ENCODE measurements at regions not wholly inside any gene's neighbourhood (a gene's known extent, or its start where the extent isn't known, plus 50 kb on each side); places are given as distances from the start of the nearest gene placed in this dataset.

DNA sequence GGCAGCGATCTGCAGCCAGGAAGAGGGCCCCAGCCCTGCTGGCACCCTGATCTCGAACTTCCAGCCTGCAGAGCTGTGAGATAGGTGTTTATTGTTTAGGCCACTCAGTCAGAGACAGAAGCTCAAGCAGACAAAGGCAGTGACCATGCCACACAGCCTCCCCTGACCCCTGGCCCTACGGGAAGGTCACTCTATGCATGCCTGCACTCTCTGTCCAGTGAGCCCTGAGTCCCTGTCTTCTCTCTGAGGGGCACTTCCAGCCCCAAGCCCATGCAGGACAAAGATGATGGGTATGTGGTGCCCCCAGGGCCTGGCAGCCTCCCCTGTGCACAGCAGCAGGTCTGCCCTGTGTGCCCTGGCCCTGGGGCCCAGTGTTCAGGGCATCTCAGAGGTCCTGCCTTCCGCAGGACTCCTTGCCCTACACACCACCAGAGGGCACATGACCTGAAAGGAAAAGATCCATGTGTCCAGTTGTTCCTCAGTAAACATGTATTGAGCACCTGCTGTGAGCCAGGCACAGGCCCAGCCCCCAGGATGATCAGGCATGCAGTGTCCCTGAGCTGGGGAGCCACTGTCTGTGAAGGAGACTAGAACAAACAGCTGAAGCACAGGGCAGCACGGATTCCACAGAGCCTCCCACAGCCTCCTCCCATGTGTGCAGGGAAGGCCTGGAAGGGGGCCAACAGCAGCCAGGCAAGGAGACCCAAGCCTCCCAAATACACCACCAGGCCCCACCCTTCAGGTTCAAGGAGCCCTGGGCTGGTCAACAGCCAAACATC lies 109.3 kb downstream of the ATPSCKMT start:
- TF ChIP-seq, protein P1, sequence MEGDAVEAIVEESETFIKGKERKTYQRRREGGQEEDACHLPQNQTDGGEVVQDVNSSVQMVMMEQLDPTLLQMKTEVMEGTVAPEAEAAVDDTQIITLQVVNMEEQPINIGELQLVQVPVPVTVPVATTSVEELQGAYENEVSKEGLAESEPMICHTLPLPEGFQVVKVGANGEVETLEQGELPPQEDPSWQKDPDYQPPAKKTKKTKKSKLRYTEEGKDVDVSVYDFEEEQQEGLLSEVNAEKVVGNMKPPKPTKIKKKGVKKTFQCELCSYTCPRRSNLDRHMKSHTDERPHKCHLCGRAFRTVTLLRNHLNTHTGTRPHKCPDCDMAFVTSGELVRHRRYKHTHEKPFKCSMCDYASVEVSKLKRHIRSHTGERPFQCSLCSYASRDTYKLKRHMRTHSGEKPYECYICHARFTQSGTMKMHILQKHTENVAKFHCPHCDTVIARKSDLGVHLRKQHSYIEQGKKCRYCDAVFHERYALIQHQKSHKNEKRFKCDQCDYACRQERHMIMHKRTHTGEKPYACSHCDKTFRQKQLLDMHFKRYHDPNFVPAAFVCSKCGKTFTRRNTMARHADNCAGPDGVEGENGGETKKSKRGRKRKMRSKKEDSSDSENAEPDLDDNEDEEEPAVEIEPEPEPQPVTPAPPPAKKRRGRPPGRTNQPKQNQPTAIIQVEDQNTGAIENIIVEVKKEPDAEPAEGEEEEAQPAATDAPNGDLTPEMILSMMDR (IDR thresholded peaks at IDR 0.05): no peak
- TF ChIP-seq POLR2A (IDR thresholded peaks at IDR 0.05): no peak

Measured in uterus (tissue), 2 donors.